NK-92 (cell line): ENCODE measurements at regions not wholly inside any gene's neighbourhood (a gene's known extent, or its start where the extent isn't known, plus 50 kb on each side); places are given as distances from the start of the nearest gene placed in this dataset.

ENCODE experiments used
- DNase-seq: peaks from one replicate; lab custom pipeline; 2025; ENCODE audit not compliant: unreplicated experiment; lab: John Stamatoyannopoulos, UW

GRCh38 chr2:241924069-241924908 is 54.8 kb downstream of the RTP5 start:
- DNase-seq: no peak

- no peak for DNase-seq
Observed at GRCh38 chr2:241924909-241925250, 55.4 kb downstream of the RTP5 start.

DNA sequence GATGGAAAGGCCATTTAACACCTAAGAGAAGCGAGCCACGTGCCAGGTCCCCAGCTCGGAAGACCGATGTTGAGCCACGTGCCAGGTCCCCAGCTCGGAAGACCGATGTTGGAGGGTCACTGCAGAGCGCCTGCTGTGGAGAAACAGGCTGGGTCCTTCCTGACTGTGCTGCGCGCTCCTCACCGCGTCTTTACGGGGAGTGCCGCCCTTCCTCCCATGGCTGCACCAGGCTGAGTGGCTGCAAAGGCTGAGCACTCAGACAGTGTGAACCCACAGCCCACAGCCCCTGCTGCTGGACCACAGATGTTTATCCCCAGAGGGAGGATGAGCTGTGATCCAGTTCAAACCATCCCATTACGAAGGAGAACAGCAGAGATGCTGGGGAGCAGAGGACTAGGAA is 55.7 kb downstream of the RTP5 start:
- DNase-seq: no peak

- no peak for DNase-seq
Observed at GRCh38 chr2:241925821-241926441, 56.4 kb downstream of the RTP5 start.

DNA sequence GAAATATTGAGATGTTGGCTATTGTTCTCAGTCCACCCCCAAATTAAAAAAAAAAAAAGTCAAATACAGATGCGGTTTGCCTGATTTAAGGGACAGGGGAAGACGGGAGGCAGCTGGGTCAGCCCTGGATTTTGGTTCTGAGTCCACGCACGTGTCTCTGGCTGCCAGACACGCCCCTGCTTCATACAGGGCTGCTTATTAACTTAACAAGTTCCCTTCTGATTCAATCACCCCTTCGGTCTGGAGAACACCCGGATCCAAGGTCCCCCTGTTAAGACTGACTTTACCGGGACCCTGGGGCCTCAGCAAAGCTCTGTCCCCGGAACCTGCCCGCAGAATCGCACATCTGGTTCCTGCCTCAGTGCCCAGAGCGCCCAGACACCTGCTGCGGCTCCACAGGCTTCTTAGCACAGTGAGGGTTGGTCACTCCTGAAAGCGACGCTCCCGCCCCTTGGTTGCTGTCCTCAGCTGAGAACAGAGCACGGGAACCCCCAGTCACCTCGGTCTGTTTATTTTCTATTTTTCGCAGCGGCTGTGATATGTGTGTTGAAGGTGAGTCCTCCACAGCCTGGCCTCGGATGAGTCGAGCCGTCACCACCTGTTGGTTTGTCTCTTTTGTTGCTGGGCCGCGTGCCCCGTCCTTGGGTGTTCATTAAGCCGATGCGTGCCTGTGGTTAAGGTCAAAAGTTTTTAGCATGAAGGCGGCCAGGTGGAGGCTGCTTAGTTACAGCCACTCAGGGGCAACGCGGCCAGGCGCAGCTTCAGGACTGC is 57.2 kb downstream of the RTP5 start:
- no peak for DNase-seq

- DNase-seq: no peak
Observed at GRCh38 chr2:241929551-241930490, 60.3 kb downstream of the RTP5 start.

DNA sequence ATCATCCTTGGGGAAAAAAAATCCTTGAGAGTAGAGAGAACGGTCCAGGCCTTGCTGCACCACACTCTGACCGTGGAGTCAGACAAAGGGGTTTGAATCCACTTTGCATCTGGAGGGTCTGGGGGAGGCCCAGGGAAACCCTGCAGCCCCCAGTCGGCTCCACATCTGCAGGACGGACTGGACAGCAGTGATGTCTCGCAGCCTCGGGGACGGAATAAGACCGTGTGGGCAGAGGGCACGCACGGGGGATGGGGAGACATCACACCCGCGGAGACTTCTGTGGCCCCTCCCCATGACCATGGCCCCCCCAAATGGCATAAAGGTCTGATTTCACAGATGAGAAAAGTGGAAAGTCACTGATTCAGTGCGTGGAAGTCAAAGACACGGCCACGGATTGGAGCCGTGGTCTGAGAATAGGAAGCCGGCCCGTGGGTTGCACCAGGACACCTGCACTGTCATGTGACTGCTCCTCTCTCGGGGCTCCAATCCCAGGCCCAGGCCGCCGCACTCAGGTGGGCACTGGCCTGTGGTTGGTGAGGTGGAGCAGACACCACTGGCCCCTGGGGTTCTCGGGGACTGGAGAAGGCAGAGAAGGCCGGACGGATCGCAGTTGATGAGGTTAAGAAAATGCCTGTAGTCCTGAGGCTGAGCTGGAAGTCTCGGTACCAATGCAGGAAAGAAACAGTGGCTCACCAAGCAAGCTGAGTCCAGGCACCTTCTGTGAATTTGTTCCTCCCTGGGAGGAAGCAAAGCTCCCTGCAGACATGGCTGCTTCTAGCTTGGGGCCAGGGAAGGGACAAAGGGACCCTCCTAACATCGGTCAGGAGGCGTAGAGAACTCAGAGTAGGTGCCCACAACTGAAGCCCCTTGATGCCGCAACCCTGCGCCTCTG is 61.8 kb downstream of the RTP5 start:
- no peak for DNase-seq

- DNase-seq: no peak
Observed at GRCh38 chr2:241931976-241932898, 62.7 kb downstream of the RTP5 start.

- DNase-seq: no peak
Observed at GRCh38 chr2:241932899-241933178, 63.3 kb downstream of the RTP5 start.

GRCh38 chr2:241933179-241933911 is 63.8 kb downstream of the RTP5 start:
- no peak for DNase-seq

DNA sequence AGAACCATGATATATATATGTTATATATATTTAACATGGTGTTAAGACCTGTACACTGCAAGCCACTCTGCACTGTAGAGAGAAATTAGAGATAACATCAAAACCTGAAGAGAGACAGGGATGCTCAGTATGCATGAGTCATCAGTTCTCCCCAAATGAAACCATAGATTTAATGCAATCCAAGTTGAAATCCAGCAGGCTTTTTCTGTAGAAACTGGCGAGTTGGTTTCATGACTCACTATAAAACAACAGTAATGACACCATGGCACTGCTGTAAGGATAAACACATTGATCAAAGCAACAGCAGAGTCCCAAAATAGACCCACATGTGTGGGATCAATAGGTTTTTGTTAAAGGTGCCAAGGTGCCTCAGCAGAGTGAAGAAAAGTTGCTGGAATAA is 65.8 kb downstream of the RTP5 start:
- DNase-seq: no peak

GRCh38 chr2:241935774-241936173 is 66.2 kb downstream of the RTP5 start:
- DNase-seq: no peak

DNA sequence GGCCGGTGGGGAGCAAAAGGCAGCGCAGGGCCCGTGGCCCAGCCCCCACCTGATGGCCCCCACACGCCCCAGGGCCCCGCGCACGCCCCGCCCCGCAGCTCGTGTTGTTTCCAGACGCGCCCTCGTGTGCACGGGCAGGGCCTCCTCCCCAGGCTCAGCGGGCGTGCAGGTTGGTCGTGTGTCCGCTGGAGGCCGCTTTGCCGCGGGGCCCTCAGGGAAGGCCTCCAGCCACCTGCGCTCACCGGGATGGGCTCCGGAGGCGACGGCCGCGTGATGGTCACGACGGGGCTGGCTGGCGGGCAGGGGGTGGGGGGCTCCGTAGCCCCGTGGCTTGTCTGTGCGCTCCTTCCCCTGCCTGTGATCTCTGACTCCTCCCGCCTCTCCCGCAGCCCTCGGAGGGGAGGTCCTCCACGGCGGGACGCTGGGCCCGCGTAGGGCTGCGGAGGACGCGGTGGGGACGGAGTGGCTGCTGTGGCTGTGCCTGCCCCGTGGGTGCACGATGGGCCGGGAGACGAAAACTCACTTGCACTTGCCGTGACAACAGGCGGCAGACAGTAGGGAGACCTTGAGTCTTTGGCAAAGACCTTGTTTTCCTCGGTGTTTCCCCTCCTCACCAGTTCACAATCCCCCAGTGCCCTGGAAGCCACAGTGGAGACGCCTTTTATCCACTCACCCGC is 67.1 kb downstream of the RTP5 start:
- no peak for DNase-seq

DNA sequence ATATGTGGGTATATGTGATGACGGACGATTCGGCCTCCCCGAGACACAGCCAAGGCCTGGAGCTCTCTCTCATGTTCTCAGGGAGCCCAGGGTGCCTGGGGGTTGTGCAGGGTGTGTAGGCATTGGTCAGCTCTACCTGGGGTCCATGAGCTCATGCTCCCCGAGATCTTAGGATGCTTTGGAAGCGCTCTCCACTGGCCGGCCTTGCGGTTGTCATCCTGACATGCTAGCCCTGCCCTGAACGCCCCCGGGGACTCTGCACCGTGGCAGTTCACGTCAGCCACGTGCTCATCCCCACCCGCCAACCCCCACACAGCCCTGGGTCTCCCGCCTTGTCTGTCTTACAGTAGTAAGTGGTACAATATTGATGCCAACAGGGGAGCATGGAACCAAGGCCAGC is 67.8 kb downstream of the RTP5 start:
- DNase-seq: no peak

DNA sequence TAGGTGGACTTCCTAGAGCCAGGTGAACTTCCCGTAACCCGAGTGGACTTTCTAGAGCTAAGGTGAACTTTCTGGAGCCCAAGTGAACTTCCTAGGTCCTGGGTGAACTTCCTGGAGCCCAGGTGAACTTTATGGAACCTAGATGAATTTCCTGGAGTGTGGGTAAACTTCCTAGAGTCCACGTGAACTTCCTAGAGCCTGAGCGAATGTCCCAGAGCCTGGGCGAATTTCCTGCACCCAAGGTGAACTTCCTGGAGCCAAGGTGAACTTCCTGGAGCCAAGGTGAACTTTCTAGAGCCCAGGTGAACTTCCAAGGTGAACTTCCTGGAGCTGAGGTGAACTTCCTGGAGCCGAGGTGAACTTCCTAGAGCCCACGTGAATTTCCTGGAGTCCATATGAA is 70.0 kb downstream of the RTP5 start:
- DNase-seq: no peak

DNA sequence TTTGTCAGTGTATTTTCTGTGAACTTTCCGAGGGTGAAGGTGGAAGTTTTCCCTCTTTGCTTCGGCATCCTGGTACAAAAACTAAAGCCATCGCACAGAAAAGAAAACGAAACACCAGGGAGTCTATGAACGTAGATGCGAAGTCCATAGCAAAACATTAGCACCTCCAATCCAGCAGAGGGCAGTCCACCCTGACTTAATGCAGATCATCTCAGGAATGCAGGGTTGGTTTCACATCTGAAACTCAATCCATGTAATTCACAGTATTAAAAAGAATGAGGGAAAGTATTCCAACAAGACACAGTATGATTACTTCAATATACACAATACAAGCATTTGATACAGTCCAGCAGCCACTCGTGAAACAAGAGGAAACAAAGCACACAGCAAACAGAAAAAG is 70.8 kb downstream of the RTP5 start:
- DNase-seq: no peak

- no peak for DNase-seq
Observed at GRCh38 chr2:241941691-241942301, 72.3 kb downstream of the RTP5 start.
